Medulla oblongata (tissue), 1 donor: ENCODE measurements at regions not wholly inside any gene's neighbourhood (a gene's known extent, or its start where the extent isn't known, plus 50 kb on each side); places are given as distances from the start of the nearest gene placed in this dataset.
"Not testable (repeated sequence)": the region's sequence is repeated elsewhere in the genome, so short reads cannot be mapped to it uniquely, and the experiment has no call there.

Experiments
- DNase-seq: peaks from one replicate; pipeline ENCODE4 v3.0.0-alpha.2; 2015; ENCODE audit errors: extremely low spot score

DNA sequence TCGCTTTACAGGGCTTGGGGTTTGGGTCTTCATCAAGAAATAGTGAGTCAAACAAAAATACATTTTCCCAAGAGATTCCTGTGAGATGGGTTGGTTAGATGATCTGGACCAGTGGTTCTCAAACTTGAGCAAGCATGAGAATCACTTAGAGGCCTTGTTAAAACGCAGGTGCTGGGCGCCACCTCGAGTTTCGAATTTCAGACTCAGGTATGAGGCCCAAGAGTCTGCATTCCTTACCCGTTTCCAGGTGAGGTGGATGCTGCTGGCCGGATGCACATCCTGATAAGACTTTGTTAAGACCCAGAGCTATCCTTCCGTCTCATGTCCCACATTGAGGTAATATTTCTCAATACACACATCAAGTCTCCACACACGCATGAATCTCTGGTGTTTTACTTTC lies 707.8 kb upstream of the SALL3 start:
- DNase-seq = no peak

DNA sequence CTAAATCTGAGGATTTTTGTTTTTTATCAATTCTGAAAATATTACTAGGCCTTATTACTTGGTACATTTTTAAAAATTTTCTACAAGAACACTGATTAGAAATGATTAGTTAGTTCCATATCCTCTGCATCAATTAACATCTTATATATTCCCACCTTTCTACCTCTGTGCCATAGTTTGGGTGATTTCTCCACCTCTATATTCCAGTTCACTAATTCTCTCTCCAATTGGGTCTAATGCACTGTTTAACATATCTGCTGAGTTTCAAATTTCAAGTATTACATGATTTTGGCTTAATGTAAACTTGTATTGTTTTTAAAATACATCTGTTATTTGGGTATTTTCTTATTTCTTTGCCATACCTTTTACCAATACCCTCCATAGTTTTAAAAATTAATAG lies 705.7 kb upstream of the SALL3 start:
- no peak for DNase-seq

DNA sequence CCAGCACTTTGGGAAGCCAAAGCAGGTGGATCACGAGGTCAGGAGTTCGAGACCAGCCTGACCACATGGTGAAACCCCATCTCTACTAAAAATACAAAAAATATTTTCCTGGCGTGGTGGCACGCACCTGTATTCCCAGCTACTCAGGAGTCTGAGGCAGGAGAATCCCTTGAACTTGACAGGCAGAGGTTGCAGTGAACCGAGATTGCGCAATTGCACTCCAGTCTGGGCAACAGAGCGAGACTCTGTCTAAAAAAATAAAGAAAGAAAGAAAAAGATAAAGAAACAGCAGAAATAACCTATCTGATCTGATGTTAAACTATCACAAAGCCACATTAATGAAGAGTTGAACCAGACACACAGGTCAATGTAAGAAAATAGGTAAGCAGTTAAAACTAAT lies 696.2 kb upstream of the SALL3 start:
- not testable (repeated sequence) for DNase-seq

DNA sequence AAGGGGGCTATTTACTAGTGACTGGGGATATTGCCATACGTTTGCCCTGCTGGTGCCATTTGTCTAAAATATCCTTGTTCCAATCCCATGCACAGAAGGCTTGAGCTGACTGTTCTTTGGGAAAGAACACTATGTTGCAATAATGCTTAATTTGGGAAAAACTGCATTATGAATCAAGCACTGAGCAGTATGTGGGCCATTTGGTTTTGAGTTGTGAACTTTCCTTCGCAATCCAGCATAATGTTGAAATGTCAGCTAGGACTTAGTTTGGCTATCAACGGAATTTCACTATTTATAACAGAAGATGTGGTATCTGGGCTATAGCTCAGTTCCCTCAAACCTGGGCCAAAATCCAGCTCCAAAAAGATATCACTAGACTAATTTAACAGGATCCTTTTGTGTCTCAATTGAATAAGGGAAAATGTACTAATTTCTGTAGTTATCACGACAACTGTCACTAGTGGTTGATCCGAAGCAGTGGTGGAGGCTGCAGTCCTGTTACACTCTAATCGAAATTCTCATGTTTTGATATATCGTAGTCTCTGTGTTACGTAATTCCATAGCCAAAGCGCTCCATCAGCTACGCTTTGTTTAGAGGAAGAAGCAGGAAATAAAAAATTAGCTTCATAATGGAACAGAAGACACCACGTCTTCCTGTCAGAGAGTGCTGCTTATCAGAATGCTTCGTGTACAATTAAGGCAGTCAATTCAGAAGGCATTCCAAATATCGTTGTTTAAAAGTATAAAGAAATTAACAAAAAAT lies 686.8 kb upstream of the SALL3 start:
- no peak for DNase-seq

DNA sequence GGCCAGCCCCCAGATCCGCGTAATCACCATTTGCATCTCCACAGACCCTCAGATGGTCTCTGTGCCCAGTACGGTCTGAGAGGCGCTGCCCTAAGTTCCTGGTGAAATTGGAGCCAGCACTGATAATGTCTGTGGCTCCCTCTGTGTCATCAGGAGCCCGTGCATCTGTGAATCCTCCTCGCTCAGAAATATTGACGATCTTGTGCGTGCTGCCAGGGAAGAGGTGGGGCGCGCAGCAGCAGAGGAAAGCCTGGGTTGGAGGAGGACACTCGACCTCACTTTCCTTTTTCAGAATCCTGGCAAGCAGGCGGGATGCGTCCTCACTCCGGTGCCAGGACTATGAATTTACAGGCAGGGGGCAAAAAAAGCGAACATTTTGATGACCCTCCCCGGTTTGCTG lies 686.1 kb upstream of the SALL3 start:
- no peak for DNase-seq

DNA sequence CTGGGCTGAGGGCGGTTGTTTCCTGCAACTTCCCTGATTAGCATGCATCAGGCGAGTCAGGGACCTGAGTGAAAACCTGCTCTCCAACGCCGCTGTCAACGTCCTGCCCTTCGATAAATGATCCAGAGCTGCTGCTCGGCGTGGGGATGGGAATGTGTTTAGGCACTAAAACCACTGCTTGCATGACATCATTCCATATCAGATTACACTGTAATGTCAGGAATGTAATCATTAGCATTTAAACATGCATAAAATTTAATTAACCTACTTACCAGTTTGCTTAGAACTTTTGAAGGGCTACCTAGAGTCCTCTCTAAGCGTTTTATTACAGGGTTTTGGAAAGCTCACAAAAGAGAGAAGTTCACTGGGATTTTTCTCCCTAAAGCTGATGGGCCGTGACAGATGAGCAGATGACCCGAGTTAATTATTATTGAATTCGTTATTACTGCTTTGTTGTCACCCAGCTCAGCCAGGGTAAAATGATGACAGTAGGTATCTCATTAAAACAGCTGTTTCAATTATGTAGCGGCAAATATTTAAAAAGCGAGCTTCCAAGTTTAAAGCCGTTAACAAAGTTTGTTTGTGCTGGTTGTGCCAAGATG lies 685.6 kb upstream of the SALL3 start:
- no peak for DNase-seq

DNA sequence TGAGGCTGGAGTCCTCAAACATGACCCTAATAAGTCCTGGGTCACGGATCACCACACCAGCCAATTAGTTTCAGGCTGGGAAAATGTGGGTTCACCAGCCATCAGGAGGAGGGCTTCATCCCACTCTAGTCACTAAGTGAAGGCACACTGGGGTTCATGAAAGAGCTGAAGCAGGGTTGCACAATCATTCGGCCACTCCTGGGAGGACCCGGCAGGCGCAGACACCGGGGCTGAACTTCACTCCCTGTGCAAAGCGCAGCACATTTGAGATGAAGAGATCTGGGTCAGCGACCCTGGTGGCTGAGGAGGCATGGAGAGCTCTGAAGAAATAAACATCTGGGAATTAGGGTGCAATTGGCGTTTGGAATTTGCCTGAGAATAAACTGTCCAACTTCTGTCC lies 684.4 kb upstream of the SALL3 start:
- no peak for DNase-seq

DNA sequence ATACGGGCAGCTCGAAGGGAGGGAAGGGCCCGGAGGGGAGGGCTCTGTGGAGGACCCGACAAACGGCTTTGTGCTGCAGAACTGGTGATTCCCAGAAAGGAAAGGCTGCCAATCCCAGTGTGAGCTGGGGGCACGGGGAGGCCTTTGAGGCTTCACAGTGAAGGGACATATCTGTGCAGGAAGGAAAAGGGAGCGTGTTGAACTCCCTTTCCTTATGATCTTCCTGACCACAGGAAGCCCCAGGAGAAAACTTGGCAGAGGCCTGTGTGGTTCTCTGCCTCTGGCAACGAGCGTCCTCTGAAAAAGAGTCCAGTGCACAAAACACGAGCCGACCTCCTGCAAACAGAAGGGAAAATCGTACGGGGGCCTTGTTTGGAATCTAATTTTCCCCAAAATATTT lies 683.5 kb upstream of the SALL3 start:
- no peak for DNase-seq

DNA sequence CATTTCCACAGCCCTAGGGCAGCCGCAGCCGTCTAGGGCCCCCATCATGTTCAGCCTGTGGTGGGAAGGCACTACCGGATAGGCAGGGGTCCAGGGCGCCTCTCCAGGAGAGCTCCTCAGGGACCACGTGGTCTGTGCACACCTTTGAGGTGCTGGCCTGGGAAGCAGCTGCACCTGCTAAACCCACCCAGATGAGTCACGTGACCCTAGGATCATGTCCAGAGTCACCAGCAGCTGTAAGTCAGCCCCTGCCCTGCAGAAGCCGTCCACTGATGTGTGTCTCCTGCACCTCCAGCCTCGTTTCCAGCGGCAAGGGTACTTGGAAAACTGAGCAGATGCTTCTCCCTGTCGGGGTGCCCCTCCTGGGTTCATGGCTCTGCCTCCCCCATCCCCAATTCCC lies 682.6 kb upstream of the SALL3 start:
- DNase-seq = no peak

DNA sequence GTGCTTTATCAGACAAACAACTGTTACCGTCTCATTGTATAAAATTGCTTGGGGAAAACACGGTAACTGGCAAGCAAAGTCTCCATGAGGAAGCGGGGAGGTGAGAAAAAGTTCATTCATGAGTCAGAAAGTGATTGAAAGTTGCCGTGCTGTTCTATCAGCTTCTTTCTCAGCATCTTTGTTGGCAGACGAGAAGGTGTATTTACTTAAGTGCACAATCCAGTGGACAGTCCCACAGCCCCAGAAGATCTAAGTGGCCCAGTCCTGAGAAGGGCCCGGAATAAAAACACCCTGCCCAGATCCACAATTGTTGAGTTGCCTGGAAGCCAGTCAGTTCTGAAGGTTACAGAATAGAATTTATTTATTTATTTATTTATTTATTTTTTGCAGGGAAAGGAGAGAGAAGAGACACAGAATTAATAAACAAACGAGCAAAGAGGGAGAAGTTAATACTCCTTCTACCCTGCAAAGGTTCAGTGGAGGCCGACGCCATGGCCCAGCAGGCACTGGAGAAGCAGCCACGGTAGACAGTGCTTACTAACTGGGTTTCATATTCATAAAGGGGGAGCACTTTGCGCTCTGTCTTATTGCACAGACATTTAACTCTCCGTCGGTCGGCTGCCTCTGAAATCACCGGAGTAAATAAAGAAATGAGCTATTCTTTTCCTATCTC lies 676.0 kb upstream of the SALL3 start:
- no peak for DNase-seq

DNA sequence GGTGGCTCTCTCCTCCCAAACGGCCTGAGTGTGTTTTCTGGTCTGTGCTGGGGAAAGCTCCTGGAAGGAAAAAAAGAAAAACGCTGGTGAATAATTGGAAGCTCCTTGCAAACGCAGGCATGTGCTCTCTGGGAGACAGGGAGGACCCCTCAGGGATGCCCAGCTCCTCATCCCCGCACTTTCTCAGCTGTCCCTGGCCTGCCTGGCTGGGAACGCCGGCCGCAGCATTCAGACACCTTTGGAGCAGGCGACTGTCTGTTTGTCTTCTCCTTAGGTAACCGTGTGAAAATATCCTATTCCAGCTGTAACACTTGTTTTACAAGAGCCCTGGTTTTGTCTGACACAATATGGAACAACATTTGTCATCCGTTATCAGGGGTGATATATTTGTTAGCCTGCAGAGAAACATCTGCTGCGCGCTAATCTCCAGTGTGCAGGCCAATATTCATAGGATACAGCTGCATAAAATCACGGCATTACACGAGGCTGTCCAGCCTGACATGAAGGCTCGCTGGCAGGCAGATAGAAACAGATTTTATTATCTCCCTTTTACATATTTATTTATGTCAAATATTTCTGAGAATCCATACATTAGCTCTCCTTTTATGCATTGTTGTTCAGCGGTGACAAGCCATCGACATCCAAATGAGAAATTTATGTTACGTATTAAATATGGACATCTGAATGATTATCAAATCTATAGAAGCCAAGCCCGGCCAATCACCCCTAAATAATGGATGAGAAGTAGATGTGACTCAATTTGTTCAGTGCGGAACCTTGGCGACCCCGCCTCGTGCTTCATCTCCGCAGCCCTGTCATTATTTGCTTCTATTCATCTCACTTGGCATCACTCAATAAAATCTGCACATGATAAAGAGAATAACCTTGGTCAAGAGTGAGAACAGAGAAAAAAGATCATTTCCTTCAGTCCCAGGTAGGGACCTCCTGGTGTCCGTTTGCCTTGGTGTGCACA lies 675.1 kb upstream of the SALL3 start:
- no peak for DNase-seq

DNA sequence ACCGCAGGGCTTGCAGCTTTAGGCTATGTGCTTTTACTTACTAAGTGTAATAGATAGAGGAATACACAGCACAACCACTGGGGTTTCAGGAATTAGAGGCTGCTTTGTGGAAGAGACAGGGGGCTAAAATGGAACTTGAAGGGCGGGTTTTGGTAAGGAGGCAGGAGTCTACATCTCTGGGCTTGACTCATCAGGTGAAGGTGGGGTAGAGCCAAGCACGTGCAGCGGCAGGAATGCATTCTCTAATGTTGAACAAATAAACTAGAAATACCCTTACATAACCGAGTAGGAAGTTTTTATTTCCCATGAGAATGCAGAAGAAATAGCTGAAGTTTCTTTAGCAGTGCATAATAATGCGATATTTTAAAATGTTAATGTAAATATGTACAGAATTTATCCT lies 673.8 kb upstream of the SALL3 start:
- DNase-seq = no peak

DNA sequence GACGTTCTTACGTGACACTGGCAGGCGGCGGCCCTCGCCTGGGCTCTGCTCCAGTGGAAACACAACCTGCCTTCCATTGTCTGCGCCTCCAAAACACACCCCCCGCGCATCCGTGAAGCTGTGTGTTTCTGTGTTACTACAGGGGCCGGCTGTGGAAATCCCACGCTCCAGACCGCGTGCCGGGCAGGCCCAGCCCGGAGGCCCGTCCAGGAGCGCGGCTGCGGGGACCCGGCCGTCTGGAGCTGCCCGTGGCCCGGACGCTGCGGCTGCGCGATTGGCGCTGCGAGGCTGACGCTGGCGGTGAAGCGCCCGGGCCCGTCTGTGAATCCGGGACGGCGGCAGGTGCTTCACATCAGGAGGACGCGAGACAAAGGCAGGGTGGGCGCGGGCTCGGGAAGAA lies 670.3 kb upstream of the SALL3 start:
- no peak for DNase-seq

DNA sequence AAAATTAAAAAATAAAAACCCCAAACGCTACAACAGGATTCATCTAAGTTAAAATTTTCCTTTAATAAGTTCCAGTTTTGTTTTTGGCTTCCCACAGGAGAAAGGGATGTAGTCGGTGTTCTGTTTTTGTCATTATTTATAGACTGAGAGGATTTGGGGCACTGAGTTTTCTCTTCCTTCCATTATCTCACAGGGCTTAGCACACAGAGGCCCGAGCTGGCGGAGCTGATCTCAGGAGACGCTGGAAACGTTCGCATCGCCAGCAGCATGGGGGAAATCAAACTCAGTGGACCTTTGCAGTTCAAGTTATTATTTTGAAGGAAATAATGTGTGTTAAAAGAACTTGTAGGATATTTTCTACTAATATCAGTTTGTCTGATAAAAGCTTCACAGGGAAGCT lies 669.7 kb upstream of the SALL3 start:
- no peak for DNase-seq

DNA sequence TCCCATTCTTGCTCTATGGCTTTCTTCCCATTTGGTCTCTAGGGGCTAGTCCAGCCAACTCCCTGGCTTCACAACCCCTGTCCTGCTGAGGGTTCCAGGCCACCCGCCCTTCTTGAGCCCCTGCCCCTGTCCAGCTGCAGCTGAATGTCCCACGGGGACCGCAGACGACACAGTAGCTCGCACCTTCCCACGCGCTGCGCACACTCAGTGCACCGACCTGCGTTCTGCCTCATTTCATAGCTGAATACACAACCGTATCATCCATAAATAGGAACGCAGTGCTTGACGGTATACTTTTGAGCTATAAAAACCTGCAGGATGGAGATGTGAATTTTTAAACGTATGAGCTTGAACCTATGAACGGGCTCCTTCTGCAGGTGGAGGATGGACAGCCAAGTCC lies 660.4 kb upstream of the SALL3 start:
- no peak for DNase-seq

DNA sequence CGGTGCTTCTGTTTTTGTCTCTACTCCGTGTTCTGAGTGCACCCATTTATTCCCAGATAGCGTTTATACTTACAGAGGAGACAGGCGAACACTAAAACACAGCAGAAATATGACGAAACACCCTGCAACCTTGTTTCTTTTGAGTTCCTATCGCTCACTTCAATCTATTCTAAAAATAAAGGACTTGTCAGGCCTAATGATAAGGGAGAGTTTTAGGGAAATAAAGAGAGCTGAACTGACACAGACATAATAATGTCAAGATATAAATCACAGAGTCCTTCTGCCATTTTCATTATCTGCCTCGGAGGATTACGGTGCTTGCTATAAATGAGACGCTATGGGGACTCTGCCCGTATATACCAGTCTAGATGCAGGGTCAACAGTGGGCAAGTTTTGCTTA lies 659.7 kb upstream of the SALL3 start:
- DNase-seq = no peak

DNA sequence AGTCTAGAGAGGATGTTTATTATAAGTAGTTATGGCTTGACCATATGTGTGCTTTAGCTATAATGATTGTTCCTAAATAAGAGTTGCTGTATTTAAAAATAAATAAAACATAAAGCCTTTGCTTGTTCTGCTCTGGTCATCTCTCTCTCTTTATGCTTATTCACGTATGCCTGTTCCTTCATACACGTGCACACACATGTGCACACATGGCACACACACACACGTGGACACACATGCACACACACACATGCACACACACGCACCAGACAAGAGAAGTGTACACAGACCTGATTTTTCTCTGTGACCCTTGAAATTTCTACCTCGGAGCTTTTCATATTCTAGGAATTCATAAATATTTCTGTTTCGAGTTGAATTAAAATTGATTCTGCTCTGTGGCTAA lies 658.2 kb upstream of the SALL3 start:
- no peak for DNase-seq

DNA sequence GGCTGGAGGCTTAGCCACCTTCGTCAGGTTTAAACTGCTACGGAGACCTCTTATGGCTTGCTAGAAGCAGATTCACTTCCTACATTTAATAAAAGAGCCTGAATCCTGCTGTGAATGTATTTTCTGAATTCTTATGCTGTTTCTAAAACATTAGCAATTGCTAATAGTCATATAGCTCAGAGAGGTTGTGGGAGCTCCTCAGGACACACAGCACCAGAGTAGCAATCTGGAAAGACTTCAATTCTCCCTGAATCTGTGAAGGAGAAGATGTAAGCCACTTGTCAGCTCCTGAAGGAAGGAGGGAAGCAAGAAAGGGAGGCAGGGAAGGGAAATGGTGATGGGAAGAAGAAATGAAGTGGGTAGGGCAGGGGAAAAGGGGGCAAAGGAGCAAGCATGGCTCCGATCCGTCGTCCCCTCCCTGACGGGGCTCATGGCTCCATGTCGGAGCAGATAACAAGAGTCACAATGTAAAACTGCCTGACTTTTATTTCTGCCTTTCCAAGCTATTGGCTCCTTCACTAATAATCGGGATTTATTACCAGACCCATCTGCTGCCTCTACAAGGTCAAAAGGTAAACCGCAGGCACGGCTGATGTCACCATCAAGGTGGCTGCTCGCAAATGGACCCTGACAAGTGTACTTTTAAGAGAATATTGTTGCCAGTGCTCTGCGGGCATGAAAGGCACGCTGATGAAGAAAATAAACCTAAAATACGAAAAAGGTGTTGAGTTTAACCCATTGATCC lies 656.0 kb upstream of the SALL3 start:
- no peak for DNase-seq

DNA sequence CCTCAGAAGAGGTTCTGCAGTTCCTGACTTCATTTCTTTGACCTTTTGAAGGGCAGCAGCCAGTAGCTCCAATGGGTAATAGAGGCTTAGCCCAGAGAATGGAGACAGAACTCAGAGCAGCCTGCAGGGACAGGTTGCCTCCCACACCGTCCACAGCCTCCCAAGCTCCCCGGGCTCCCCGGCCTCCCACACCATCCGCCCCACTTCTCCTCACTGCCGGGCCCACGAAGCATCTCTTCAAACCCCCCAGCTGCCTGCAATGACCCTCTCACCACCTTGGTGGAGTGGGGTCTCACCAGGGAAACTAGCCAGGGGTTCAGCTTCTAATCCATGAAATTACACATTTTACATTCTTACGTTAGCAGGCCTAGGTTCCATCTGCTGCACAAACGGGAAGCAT lies 652.0 kb upstream of the SALL3 start:
- no peak for DNase-seq

DNA sequence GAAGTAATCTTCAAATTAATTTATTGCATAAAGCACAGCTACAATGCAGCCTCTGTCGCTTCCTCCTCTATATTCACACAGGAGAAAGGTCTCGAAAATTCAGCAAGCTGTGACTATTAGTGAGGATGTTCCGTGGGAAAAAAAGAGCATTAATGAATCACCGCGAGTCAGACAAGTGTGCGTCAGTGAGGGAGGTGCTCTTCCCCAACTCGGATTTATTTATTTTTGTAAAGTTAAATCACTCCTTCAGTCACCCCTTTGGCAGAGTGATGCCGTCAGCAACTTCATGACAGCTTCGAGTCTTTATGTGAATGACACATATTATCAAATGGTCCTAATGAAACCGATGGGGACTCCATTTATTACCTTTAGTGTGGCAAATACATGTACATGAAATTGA lies 648.9 kb upstream of the SALL3 start:
- DNase-seq = no peak

DNA sequence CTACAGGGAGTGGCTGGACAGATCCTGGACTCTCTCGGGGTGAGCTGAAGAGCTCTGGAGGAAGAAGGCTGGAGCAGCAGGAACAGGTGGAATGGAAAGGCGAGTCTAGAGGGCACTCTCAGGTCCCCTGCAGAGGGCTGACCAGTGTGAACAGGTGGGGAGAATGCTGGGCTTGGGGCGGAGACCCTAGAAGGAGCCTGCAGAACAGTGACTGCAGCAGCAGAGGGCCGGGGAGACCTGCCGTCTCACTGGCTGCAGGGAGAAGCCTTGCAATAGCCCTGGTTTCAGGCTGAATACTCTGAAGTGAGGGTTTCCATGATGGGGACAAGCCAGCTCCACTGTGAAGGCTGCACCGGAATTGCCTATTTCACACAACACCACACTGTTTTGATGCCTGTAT lies 626.7 kb upstream of the SALL3 start:
- DNase-seq = no peak
